Right lung (tissue), 2 donors: ENCODE measurements at regions not wholly inside any gene's neighbourhood (a gene's known extent, or its start where the extent isn't known, plus 50 kb on each side); places are given as distances from the start of the nearest gene placed in this dataset.
"Not testable (repeated sequence)": the region's sequence is repeated elsewhere in the genome, so short reads cannot be mapped to it uniquely, and the experiment has no call there.

Experiments used
- DNase-seq, 2 donors: peaks; one replicate each; pipeline ENCODE4 v3.0.0-alpha.2; 2013

GRCh38 chr13:55571237-55571867, 1569.4 kb upstream of the PRR20A start:
- DNase-seq: no peak

DNA sequence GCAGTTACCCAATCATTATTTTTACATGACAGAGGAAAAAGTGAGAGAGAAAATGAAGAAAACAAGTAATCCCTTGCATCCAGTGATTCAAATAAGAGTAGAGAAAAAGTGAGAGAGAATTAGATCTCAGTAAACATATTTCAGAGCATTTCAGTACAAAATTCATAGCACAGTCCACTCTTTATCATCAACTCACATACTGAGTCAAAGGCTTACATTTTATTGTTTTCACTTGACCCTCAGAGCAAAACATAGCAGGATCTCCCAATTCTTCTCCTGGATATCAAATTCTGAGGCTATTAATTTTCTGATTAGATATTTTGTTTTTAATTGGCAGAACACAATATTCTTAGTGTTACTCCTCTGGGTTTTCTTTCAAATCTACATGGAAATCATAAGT, 1568.3 kb upstream of the PRR20A start:
- no peak for DNase-seq

- DNase-seq: no peak
These were observed 1567.9 kb upstream of the PRR20A start for GRCh38 chr13:55572862-55573261.

DNA sequence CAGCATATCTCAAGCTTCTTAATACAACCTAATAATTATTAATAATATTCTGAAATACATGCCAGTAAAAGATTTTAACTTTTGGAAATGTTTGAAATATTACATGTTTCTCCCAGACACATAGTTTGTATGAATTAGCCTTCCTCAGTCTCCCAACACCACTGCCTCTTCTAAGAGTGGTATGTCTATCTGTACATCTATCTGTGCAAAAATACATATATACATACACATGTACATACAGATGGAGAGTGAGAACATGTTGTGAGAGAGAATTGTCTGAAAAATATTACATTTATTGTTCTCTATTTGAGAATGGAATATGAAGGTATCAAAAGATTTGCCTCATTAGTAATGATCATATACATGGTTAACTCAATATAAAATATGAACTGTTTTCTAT, 1567.2 kb upstream of the PRR20A start:
- DNase-seq: no peak

GRCh38 chr13:55576389-55576788, 1564.3 kb upstream of the PRR20A start:
- no peak for DNase-seq

- DNase-seq: no peak
These were observed 1563.5 kb upstream of the PRR20A start for GRCh38 chr13:55577082-55577846.

GRCh38 chr13:55577847-55578210, 1562.9 kb upstream of the PRR20A start:
- no peak for DNase-seq

DNA sequence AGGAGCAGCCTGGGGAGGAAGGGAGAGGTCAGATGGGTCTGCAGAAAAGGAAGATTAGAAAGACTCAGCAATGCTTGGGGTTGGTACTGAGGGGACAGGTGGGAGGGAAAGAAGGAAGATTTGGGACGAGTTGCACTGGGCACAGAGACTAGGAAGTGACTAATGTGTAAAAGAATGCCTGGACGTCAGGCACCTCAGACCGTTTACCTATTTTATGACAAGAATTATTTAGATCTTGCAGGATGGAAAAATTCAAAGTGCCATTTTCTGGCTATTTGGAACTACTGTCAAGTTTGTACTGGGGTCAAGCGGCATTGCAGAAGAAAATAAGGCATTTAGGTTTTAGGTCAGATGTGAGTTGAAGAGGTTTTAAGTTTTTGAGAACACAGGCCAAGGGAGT, 1558.4 kb upstream of the PRR20A start:
- not testable (repeated sequence) for DNase-seq

DNA sequence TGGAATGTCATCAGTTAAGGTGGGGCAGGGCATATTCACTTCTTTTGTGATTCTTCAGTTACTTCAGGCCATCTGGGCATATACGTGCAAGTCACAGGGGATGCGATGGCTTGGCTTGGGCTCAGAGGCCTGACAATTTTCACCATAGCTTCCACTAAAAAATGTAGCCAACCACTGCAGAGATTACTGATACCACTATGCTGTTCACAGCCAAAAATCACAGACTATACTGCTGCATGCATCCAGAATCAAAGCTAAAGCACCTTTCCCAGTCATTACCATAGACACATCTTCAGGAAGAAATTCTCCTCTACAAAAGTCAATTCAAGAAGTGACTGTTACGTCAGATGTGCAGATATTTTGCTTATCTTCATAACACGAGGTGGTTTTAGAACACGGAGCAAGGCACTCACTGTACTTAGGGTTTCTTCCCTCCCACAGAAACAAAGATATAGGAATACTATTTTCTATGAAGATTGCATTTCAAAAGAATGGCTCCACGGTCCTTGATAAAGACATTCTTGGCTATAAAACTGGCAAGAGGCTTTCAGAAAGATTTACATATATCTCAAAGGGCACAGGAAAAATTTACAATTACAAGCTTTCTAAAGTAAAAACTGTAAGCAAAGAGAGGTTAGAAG, 1556.6 kb upstream of the PRR20A start:
- DNase-seq: no peak

GRCh38 chr13:55602784-55603183, 1537.9 kb upstream of the PRR20A start:
- no peak for DNase-seq

- no peak for DNase-seq
These were observed 1534.6 kb upstream of the PRR20A start for GRCh38 chr13:55606045-55606665.

DNA sequence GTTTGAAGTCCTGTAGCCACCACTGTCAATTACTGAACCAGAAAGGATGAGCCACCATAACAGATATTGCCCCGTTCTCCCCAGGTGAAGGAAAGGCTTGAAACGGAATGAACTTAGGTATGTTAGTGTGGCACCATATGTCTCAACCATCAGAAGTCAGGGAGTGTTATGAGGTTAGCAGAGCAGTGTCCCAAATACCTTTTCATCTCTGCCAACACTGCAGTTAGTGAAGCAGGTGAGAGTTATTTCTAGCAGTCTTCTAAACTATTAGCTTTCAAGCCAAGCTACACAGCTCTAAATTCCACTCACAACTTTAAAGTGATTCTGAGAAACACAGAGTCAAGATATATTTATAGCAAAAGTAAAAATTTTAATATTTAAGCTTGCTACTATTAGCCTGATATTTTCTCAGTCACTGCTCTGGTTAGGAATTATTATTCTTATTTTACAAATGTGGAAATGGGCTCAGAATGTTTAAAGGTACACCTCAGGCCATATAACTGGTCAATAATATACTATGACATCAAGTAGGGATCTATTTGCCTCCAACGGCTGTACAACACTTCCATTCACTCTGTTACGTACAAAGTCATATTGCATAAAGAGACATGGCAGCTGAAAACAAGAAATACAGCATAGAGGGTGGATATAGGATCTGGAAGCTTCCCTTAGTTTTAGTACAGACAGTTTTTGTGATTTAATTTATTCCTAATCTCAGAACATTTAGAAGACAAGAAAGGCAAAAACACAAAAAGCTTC, 1527.1 kb upstream of the PRR20A start:
- DNase-seq: no peak

DNA sequence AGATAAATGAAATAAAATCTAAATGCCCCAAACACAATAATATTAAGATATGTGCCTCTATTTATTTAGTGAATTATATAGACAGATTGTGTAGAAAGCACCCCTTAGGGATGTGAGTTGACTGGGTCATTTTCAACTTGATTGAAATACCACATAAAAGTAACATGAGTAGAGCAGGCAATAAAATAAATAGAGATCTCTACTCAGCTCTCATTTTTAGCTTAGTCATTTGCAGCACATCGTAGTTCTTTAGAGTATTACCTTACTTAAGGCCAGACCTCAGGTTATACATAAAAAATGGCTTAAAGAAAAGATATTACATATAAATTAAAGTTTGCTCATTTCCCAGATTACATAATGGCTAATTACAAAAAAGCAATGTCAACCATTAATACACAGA, 1525.6 kb upstream of the PRR20A start:
- DNase-seq: no peak

GRCh38 chr13:55617241-55617640, 1523.5 kb upstream of the PRR20A start:
- no peak for DNase-seq

DNA sequence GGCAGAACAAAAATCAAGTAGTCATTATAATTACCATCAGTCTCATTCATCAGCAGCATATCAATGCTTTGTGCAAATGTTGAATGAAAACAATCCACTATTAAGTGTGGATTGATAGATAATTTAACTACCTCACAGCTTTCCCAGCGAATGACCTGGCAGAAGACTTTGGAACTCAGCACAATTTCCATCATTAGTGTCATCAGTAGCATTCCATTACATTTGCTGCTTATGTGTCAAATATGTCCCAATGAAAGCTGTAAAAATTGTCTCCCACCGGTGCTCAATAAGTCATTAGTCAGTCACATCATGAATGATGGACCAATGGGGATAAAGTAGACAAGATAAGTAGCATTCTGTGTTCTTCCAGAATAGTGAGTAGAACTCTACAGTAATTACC, 1513.5 kb upstream of the PRR20A start:
- no peak for DNase-seq

DNA sequence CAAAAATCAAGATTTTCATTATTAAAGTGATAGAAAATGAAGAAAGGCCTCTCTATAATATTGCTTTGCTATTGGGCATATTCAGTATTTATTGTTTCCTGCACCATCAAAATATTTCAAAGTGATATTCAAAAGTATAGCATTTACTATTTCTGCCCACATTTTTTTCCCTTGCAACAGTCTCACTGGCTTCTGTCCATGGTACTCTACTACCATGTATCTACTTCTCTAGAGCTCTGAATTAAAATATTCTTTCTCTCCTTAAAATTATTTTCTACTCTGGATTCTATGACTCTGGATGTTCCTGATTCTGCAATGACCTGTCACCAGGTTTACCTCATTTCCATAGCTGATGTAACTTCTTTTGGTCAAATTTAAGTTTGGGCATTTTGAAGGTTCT, 1508.3 kb upstream of the PRR20A start:
- DNase-seq: no peak

DNA sequence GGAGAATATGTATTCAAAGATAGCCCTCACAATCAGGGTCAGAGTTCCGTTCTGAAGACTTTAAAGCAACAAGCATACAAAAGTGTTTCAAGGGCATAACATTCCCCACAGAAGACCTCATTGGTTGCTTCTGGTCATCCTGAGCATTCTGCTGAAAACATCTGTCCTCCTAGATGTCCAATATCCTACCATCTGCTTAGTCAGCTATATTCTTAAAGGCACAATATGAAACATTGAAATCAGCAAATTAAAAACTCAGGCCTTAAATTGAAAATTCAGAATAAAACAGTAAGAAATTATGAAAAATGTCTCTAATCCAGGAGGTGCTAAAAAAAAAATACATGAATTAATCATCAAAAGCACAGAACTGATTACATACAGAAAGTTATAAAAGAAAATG, 1491.2 kb upstream of the PRR20A start:
- DNase-seq: no peak

GRCh38 chr13:55652657-55653056, 1488.1 kb upstream of the PRR20A start:
- no peak for DNase-seq

DNA sequence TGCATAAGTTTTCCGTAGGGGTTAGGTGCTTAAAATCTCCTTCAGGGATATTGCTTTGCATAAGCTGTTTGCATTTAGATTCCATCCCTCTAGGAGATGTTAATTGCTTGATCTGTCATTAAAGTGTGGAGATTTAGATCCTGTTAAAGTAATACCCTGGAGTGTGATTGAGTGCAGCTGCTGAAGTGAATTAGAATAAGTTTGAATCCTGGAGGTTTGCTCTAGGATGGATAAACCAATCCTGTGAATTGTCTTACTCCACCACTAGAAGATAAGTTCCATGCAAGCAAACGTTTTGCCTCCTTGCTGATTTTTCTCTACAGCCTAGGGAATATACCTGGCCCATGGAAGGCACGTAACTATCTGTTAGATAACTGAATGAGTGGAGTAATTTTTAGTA, 1487.2 kb upstream of the PRR20A start:
- no peak for DNase-seq

DNA sequence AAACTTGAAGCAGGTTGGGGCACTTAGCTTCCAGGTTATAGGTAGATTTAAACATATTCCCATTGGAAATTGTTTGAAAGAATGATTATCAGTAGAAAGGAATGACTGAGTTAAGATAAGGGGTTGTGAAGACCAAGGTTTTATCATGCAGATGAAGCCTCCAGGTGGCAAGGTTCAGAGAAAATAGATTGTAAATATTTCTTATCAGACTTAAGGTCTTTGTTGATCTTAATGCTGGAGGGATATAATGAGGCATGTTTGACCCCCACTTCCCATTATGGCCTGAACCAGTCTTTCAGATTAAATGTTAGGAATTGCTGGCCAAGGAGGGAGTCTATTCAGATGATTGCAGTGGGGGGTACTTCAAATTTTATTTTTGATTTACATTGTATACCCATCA, 1486.5 kb upstream of the PRR20A start:
- DNase-seq: no peak

DNA sequence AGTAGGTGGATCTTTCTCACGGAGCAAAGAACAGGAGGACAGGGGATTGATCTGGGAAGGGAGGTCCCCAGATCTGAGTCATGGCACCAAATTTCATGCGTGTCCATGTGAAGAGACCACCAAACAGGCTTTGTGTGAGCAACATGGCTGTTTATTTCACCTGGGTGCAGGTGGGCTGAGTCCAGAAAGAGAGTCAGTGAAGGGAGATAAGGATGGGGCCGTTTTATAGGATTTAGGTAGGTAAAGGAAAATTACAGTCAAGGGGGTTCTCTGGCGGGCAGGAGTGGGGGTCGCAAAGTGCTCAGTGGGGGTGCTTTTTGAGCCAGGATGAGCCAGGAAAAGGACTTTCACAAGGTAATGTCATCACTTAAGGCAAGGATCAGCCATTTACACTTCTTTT, 1480.5 kb upstream of the PRR20A start:
- not testable (repeated sequence) for DNase-seq

DNA sequence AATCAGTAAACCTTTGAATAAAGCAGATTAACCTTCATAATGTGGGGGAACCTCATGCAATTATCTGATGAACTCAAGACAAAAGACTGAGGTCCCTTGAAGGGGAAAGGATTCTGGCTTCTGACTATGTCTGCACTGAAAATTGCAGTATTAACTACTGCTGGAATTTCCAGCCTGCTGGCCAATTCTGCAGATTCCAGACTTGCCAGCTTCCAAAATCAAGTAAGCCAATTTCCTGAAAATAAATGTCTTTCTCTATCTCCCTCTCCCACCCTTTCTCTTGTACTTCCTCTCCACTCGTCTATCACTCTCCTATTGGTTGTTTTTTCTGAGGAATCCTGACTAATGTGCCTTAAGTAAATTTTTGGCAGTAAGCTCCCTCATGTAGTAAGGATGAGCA, 1479.9 kb upstream of the PRR20A start:
- DNase-seq: no peak
